ENCODE measurements at regions not wholly inside any gene's neighbourhood (a gene's known extent, or its start where the extent isn't known, plus 50 kb on each side); places are given as distances from the start of the nearest gene placed in this dataset.
"Not testable (repeated sequence)": the region's sequence is repeated elsewhere in the genome, so short reads cannot be mapped to it uniquely, and the experiment has no call there.

DNA sequence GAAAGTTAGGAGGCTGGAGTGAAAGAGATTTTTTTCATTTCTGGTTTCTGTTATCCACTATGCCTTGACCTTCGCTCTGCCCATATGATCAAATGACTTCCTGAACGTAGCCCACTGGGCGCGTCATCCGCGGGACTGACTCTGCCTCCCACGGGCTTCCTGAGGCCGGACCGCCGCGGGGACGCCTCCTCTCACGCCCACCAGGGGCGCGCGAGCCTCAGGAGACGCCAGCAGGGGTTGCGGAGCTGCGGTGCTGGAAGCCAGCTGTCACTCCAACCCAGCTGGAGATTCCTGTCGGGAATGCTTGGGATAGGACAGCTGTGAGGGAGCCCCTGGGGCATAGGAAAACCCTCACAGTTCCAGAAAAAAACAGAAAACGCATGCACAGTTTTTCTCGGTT, 461.5 kb downstream of the FOXD4L4 start:
- TF ChIP-seq, protein P1, sequence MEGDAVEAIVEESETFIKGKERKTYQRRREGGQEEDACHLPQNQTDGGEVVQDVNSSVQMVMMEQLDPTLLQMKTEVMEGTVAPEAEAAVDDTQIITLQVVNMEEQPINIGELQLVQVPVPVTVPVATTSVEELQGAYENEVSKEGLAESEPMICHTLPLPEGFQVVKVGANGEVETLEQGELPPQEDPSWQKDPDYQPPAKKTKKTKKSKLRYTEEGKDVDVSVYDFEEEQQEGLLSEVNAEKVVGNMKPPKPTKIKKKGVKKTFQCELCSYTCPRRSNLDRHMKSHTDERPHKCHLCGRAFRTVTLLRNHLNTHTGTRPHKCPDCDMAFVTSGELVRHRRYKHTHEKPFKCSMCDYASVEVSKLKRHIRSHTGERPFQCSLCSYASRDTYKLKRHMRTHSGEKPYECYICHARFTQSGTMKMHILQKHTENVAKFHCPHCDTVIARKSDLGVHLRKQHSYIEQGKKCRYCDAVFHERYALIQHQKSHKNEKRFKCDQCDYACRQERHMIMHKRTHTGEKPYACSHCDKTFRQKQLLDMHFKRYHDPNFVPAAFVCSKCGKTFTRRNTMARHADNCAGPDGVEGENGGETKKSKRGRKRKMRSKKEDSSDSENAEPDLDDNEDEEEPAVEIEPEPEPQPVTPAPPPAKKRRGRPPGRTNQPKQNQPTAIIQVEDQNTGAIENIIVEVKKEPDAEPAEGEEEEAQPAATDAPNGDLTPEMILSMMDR (IDR thresholded peaks at IDR 0.05; ENCODE audit: borderline replicate concordance, extremely low read depth, low read length, poor library complexity, severe bottlenecking), result not testable (repeated sequence)
- TF ChIP-seq EZH2 (IDR thresholded peaks at IDR 0.05; ENCODE audit: borderline replicate concordance, low read depth, low read length, severe bottlenecking), result not testable (repeated sequence)
